HepG2 (cell line): ENCODE measurements at regions not wholly inside any gene's neighbourhood (a gene's known extent, or its start where the extent isn't known, plus 50 kb on each side); places are given as distances from the start of the nearest gene placed in this dataset.

Experiments
- ATAC-seq: fragments of 200-7000 bp; cut with Tn5 transposase; 3 replicates; pipeline ENCODE4 v1.9.1; 2020; ENCODE audit warnings: mild to moderate bottlenecking, moderate library complexity
- BruUV-seq: library from RNA; stranded (reverse); fragments of 400-500 nt; replicated peaks from 2 replicates; lab custom pipeline; 2021; lab: Mats Ljungman, UMichigan
- CTCF ChIA-PET: fragments of 300-600 bp; formaldehyde crosslinking; extraction: SDS; loops from one replicate; lab custom pipeline; 2021; ENCODE audit warnings: low total read pairs, inconsistent platforms, low intra/inter-chr PET ratio; lab: Yijun Ruan, JAX
- POLR2A ChIA-PET: fragments of 350-600 bp; sonication (Branson Sonifier 250); formaldehyde crosslinking; loops from one replicate; lab custom pipeline; 2020; ENCODE audit warnings: antibody characterized with exemption, inconsistent platforms; lab: Yijun Ruan, JAX
- DNase-seq: peaks from one replicate; pipeline ENCODE4 v3.0.0-alpha.2; 2015; ENCODE audit warnings: low spot score
- FAIRE-seq: peaks from 3 replicates; lab custom pipeline; 2011; peaks lifted over from hg19 to GRCh38; lab: Jason Lieb, UNC
- H2AFZ ChIP-seq: one replicate; pipeline ENCODE4 v1.6.1; 2011; ENCODE audit warnings: low read length, inconsistent platforms
- H3K27ac ChIP-seq: fragments of 300-600 bp; 3 replicates; pipeline ENCODE4 v1.8.0; 2011; ENCODE audit warnings: mixed run types, mild to moderate bottlenecking, mixed read lengths, low read length, inconsistent platforms; ENCODE audit not compliant: insufficient read depth; ENCODE audit errors: extremely low read length
- H3K27me3 ChIP-seq, 2 experiments: fragments of 200-600 bp in 1 of 2; 2 replicates in 1 of 2; 3 replicates in 1 of 2; pipeline versions ENCODE4 v1.6.0 to v1.8.0; 2011; ENCODE audit warnings: low read length in 2 of 2, mild to moderate bottlenecking in 2 of 2, moderate library complexity in 2 of 2, inconsistent platforms in 1 of 2; ENCODE audit not compliant: insufficient read depth in 2 of 2, control insufficient read depth in 1 of 2
- H3K36me3 ChIP-seq, 2 experiments: fragments of 200-600 bp in 1 of 2; replicated peaks in 1 of 2; 2 replicates in 1 of 2; 3 replicates in 1 of 2; pipeline versions ENCODE4 v1.5.1 to v1.8.0; 2011; ENCODE audit warnings: low read length in 2 of 2, inconsistent platforms in 1 of 2; ENCODE audit not compliant: insufficient read depth in 2 of 2, control insufficient read depth in 1 of 2
- H3K4me1 ChIP-seq: 2 replicates; pipeline ENCODE4 v1.5.1; 2012; ENCODE audit warnings: low read length, inconsistent platforms; ENCODE audit not compliant: insufficient read depth
- H3K4me2 ChIP-seq: 2 replicates; pipeline ENCODE4 v1.6.0; 2011; ENCODE audit warnings: low read depth, low read length, inconsistent platforms
- H3K4me3 ChIP-seq, 3 experiments: fragments of 200-600 bp in 1 of 3; sonication (generic), shearing (Covaris generic) in 1 of 3; replicated peaks in 1 of 3; 2 replicates each; pipeline ENCODE4 v1.5.1; 2011 to 2016; ENCODE audit warnings: low read length in 3 of 3, inconsistent platforms in 2 of 3, low read depth in 2 of 3, mild to moderate bottlenecking in 2 of 3, control low read depth in 1 of 3, mixed read lengths in 1 of 3; ENCODE audit not compliant: insufficient read depth in 1 of 3
- H3K79me2 ChIP-seq: one replicate; pipeline ENCODE4 v1.6.1; 2011; ENCODE audit warnings: low read length, inconsistent platforms; ENCODE audit not compliant: insufficient read depth
- H3K9ac ChIP-seq: 2 replicates; pipeline ENCODE4 v1.6.0; 2011; ENCODE audit warnings: mild to moderate bottlenecking, low read depth, low read length, inconsistent platforms; ENCODE audit not compliant: insufficient read depth
- H3K9me3 ChIP-seq: 2 replicates; pipeline ENCODE4 v1.5.1; 2012; ENCODE audit warnings: mild to moderate bottlenecking, low read length
- H4K20me1 ChIP-seq: 2 replicates; pipeline ENCODE4 v1.6.0; 2011; ENCODE audit warnings: inconsistent platforms, mild to moderate bottlenecking, low read length, moderate library complexity; ENCODE audit not compliant: insufficient read depth
- BCL6 ChIP-seq: IDR thresholded peaks from 2 replicates; pipeline ENCODE4 v1.6.1; 2016; ENCODE audit warnings: missing genetic modification reagents, missing compliant biosample characterization
- HNRNPH1 ChIP-seq: fragments of 200-400 bp; formaldehyde crosslinking; optimal IDR thresholded peaks from 2 replicates; pipeline ENCODE3; 2017; ENCODE audit warnings: mild to moderate bottlenecking, low read depth, low read length
- MED13 ChIP-seq: sonication (generic); formaldehyde crosslinking; IDR thresholded peaks from 2 replicates; pipeline ENCODE4 v1.5.0; 2020; ENCODE audit warnings: missing genetic modification reagents
- ZFX ChIP-seq: sonication (generic); formaldehyde crosslinking; IDR thresholded peaks from 2 replicates; pipeline ENCODE4 v1.4.0; 2020; ENCODE audit warnings: mild to moderate bottlenecking, low read depth, missing genetic modification reagents, moderate library complexity
- ZNF10 ChIP-seq: sonication (generic); formaldehyde crosslinking; IDR thresholded peaks from 2 replicates; pipeline ENCODE4 v1.4.0; 2020; ENCODE audit warnings: mild to moderate bottlenecking, low read depth, missing genetic modification reagents, borderline replicate concordance
- ZNF24 ChIP-seq: fragments of 450-650 bp; IDR thresholded peaks from 2 replicates; pipeline ENCODE4 v1.6.1; 2017; ENCODE audit warnings: antibody characterized with exemption, mild to moderate bottlenecking
- ZNF33A ChIP-seq: sonication (generic); formaldehyde crosslinking; IDR thresholded peaks from 2 replicates; pipeline ENCODE4 v1.5.1; 2020; ENCODE audit warnings: missing genetic modification reagents, mild to moderate bottlenecking, moderate library complexity, borderline replicate concordance
- ZSCAN31 ChIP-seq: sonication (generic); formaldehyde crosslinking; IDR thresholded peaks from 2 replicates; pipeline ENCODE4 v1.5.0; 2020; ENCODE audit warnings: low read depth, mild to moderate bottlenecking, missing genetic modification reagents
- WGBS: methylation state at CpG from one replicate; pipeline ENCODE4 v1.1.6; 2017; ENCODE audit warnings: low lambda C conversion rate; 5-methylcytosine and 5-hydroxymethylcytosine counted together
- in situ Hi-C: cut with HindIII; loops from 2 replicates; pipeline ENCODE4 v1.10.0; 2017; ENCODE audit warnings: low pct_unique_long_range_greater_than_20kb; ENCODE audit not compliant: extremely low pct_ligation_motif_present
- intact Hi-C: fragments of 100-400 bp; cut with micrococcal nuclease; formaldehyde crosslinking; loops from one replicate; pipeline ENCODE4 v1.10.0; 2022; ENCODE audit not compliant: unreplicated experiment
- TF ChIP-seq, protein P1 (sequence below): sonication (generic); formaldehyde crosslinking; IDR thresholded peaks from 2 replicates; pipeline ENCODE4 v1.4.0; 2020; ENCODE audit warnings: mild to moderate bottlenecking, missing genetic modification reagents
- TF ChIP-seq, protein P2 (sequence below): sonication (generic); formaldehyde crosslinking; IDR thresholded peaks from 2 replicates; pipeline ENCODE4 v1.8.1; 2023; ENCODE audit warnings: missing genetic modification reagents, mild to moderate bottlenecking, borderline replicate concordance
- TF ChIP-seq, protein P3 (sequence below): sonication (generic); formaldehyde crosslinking; IDR thresholded peaks from 2 replicates; pipeline ENCODE4 v1.4.0; 2020; ENCODE audit warnings: missing genetic modification reagents
- TF ChIP-seq, protein P4 (sequence below): sonication (generic); formaldehyde crosslinking; IDR thresholded peaks from 2 replicates; pipeline ENCODE4 v1.5.0; 2020; ENCODE audit warnings: missing genetic modification reagents
- TF ChIP-seq, protein P5 (sequence below): sonication (generic); formaldehyde crosslinking; IDR thresholded peaks from 2 replicates; pipeline ENCODE4 v1.4.0; 2020; ENCODE audit warnings: low read depth, mild to moderate bottlenecking, missing genetic modification reagents
- TF ChIP-seq, protein P6 (sequence below): sonication (generic); formaldehyde crosslinking; conservative IDR thresholded peaks from 2 replicates; pipeline ENCODE4 v1.5.0; 2020; ENCODE audit warnings: missing genetic modification reagents

DNA sequence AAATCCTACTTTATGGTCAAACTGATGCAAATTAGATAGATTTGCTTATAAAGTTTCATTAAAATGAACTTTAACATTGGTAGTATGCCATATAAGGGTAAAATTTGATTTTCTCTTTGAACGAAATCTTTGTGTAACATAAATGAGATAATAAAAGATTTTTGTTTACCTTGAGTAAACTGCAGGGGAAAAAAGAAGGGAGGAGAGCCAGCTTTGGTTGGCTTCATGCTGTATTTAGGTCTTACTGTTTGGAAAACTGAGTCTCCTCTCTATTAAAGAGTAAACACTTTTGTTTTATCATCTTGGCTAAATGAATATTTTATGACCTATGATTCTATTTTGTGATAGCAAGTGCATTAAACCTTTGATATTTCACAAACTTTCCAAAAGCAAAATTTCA, 267.6 kb downstream of the IPO8 start:
- DNase-seq = no peak
- H3K9me3 ChIP-seq = peaks cover 43% of the 10 kb centered on the region
- no peak overlapping the region for H3K4me3 ChIP-seq
- in situ Hi-C loops (no loop called here), intact Hi-C loops (no loop called here)
- no peaks in the 10 kb centered on the region for H3K79me2 ChIP-seq
- no peaks in the 10 kb centered on the region for H4K20me1 ChIP-seq
- CTCF ChIA-PET = no interaction called here
- BruUV-seq = no TSS peak
- POLR2A ChIA-PET = no interaction called here
- no peak overlapping the region for H2AFZ ChIP-seq
- no peak for FAIRE-seq
- H3K9ac ChIP-seq = no peak overlapping the region
- 0% methylated on average over 1 of the region's 1 CpG for WGBS
- no peaks in the 10 kb centered on the region for H3K27me3 ChIP-seq
- H3K36me3 ChIP-seq = no peaks in the 10 kb centered on the region
- ATAC-seq = no peak
- no peak for TF ChIP-seq ZSCAN31 (CRISPR knock-in tag)
- TF ChIP-seq, protein P1, sequence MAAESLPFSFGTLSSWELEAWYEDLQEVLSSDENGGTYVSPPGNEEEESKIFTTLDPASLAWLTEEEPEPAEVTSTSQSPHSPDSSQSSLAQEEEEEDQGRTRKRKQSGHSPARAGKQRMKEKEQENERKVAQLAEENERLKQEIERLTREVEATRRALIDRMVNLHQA (CRISPR knock-in tag) = no peak
- TF ChIP-seq ZNF10 (CRISPR knock-in tag) = no peak
- TF ChIP-seq ZNF33A (CRISPR knock-in tag) = no peak
- TF ChIP-seq, protein P2, sequence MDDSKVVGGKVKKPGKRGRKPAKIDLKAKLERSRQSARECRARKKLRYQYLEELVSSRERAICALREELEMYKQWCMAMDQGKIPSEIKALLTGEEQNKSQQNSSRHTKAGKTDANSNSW = no peak
- TF ChIP-seq, protein P3, sequence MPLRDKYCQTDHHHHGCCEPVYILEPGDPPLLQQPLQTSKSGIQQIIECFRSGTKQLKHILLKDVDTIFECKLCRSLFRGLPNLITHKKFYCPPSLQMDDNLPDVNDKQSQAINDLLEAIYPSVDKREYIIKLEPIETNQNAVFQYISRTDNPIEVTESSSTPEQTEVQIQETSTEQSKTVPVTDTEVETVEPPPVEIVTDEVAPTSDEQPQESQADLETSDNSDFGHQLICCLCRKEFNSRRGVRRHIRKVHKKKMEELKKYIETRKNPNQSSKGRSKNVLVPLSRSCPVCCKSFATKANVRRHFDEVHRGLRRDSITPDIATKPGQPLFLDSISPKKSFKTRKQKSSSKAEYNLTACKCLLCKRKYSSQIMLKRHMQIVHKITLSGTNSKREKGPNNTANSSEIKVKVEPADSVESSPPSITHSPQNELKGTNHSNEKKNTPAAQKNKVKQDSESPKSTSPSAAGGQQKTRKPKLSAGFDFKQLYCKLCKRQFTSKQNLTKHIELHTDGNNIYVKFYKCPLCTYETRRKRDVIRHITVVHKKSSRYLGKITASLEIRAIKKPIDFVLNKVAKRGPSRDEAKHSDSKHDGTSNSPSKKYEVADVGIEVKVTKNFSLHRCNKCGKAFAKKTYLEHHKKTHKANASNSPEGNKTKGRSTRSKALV (CRISPR knock-in tag) = no peak
- TF ChIP-seq, protein P4, sequence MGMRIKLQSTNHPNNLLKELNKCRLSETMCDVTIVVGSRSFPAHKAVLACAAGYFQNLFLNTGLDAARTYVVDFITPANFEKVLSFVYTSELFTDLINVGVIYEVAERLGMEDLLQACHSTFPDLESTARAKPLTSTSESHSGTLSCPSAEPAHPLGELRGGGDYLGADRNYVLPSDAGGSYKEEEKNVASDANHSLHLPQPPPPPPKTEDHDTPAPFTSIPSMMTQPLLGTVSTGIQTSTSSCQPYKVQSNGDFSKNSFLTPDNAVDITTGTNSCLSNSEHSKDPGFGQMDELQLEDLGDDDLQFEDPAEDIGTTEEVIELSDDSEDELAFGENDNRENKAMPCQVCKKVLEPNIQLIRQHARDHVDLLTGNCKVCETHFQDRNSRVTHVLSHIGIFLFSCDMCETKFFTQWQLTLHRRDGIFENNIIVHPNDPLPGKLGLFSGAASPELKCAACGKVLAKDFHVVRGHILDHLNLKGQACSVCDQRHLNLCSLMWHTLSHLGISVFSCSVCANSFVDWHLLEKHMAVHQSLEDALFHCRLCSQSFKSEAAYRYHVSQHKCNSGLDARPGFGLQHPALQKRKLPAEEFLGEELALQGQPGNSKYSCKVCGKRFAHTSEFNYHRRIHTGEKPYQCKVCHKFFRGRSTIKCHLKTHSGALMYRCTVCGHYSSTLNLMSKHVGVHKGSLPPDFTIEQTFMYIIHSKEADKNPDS (CRISPR knock-in tag) = no peak
- no peak for TF ChIP-seq MED13 (CRISPR knock-in tag)
- TF ChIP-seq BCL6 (CRISPR knock-in tag) = no peak
- TF ChIP-seq ZNF24 = no peak
- no peak for TF ChIP-seq ZFX (CRISPR knock-in tag)
- TF ChIP-seq, protein P5, sequence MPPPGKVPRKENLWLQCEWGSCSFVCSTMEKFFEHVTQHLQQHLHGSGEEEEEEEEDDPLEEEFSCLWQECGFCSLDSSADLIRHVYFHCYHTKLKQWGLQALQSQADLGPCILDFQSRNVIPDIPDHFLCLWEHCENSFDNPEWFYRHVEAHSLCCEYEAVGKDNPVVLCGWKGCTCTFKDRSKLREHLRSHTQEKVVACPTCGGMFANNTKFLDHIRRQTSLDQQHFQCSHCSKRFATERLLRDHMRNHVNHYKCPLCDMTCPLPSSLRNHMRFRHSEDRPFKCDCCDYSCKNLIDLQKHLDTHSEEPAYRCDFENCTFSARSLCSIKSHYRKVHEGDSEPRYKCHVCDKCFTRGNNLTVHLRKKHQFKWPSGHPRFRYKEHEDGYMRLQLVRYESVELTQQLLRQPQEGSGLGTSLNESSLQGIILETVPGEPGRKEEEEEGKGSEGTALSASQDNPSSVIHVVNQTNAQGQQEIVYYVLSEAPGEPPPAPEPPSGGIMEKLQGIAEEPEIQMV (CRISPR knock-in tag) = no peak
- TF ChIP-seq HNRNPH1 = no peak
- TF ChIP-seq, protein P6, sequence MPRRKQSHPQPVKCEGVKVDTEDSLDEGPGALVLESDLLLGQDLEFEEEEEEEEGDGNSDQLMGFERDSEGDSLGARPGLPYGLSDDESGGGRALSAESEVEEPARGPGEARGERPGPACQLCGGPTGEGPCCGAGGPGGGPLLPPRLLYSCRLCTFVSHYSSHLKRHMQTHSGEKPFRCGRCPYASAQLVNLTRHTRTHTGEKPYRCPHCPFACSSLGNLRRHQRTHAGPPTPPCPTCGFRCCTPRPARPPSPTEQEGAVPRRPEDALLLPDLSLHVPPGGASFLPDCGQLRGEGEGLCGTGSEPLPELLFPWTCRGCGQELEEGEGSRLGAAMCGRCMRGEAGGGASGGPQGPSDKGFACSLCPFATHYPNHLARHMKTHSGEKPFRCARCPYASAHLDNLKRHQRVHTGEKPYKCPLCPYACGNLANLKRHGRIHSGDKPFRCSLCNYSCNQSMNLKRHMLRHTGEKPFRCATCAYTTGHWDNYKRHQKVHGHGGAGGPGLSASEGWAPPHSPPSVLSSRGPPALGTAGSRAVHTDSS (CRISPR knock-in tag) = no peak
- H3K4me2 ChIP-seq = peak overlapping the region; percentile 9; the same call in 1 of the 2 replicates
- peak overlapping the region; percentile 43 for H3K27ac ChIP-seq
- H3K4me1 ChIP-seq = peaks cover 15% of the 10 kb centered on the region
